Endothelial cell of umbilical vein (primary cell): ENCODE measurements at regions not wholly inside any gene's neighbourhood (a gene's known extent, or its start where the extent isn't known, plus 50 kb on each side); places are given as distances from the start of the nearest gene placed in this dataset.

ENCODE experiments used
- BruUV-seq: library from RNA; stranded (reverse); fragments of 400-500 nt; replicated peaks from 2 replicates; lab custom pipeline; 2021; lab: Mats Ljungman, UMichigan
- CTCF ChIA-PET: fragments of 300-600, 350-600 bp; sonication (Branson Sonifier 250); formaldehyde crosslinking; loops from one replicate; lab custom pipeline; 2021; ENCODE audit warnings: antibody characterized with exemption, inconsistent platforms; lab: Charles Lee
- POLR2A ChIA-PET: fragments of 300-600, 350-600 bp; sonication (Branson Sonifier 250); formaldehyde crosslinking; loops from one replicate; lab custom pipeline; 2021; ENCODE audit warnings: antibody characterized with exemption, inconsistent platforms; lab: Charles Lee
- DNase-seq: peaks from one replicate; pipeline ENCODE4 v3.0.0-alpha.2; 2011; ENCODE audit warnings: low read depth, low spot score
- FAIRE-seq: peaks from 2 replicates; lab custom pipeline; 2011; peaks lifted over from hg19 to GRCh38; lab: Jason Lieb, UNC
- H2AFZ ChIP-seq: 2 replicates; pipeline ENCODE4 v1.6.0; 2012; ENCODE audit warnings: low read depth, low read length, control low read depth, inconsistent platforms
- H3K27ac ChIP-seq: 2 replicates; pipeline ENCODE4 v1.5.1; 2011; ENCODE audit warnings: low read depth, mild to moderate bottlenecking, control low read depth, low read length, moderate library complexity; ENCODE audit not compliant: insufficient read depth
- H3K27me3 ChIP-seq, 2 experiments: 2 replicates each; pipeline versions ENCODE4 v1.6.0 to v1.6.1; 2011; ENCODE audit warnings: low read length in 2 of 2, mixed read lengths in 1 of 2; ENCODE audit not compliant: control insufficient read depth in 2 of 2, insufficient read depth in 2 of 2
- H3K36me3 ChIP-seq, 2 experiments: 2 replicates in 1 of 2; 3 replicates in 1 of 2; pipeline ENCODE4 v1.5.1; 2011; ENCODE audit warnings: low read length in 2 of 2, mild to moderate bottlenecking in 1 of 2, moderate library complexity in 1 of 2; ENCODE audit not compliant: control insufficient read depth in 2 of 2, insufficient read depth in 2 of 2; ENCODE audit errors: extremely low read depth in 1 of 2
- H3K4me1 ChIP-seq: 3 replicates; pipeline ENCODE4 v1.5.1; 2011; ENCODE audit warnings: mild to moderate bottlenecking, low read length; ENCODE audit not compliant: control insufficient read depth, insufficient read depth; ENCODE audit errors: extremely low read depth
- H3K4me2 ChIP-seq: 2 replicates; pipeline ENCODE4 v1.6.1; 2011; ENCODE audit warnings: low read length, control low read depth, mixed read lengths; ENCODE audit not compliant: insufficient read depth
- H3K4me3 ChIP-seq, 3 experiments: fragments of 200-600 bp in 1 of 3; sonication (generic), shearing (Covaris generic) in 1 of 3; replicated peaks in 1 of 3; 2 replicates each; pipeline ENCODE4 v1.5.1; 2011 to 2016; ENCODE audit warnings: control low read depth in 3 of 3, low read length in 3 of 3, mild to moderate bottlenecking in 2 of 3, inconsistent platforms in 1 of 3, low read depth in 1 of 3, moderate library complexity in 1 of 3; ENCODE audit not compliant: insufficient read depth in 1 of 3
- H3K79me2 ChIP-seq: 2 replicates; pipeline ENCODE4 v1.6.0; 2012; ENCODE audit warnings: low read length, inconsistent platforms; ENCODE audit not compliant: control insufficient read depth, insufficient read depth
- H3K9ac ChIP-seq: replicated peaks from 2 replicates; pipeline ENCODE3; 2011; ENCODE audit warnings: low read length, control low read depth; ENCODE audit not compliant: insufficient read depth; ENCODE audit errors: extremely low read depth
- H3K9me1 ChIP-seq: replicated peaks from 3 replicates; pipeline ENCODE4 v1.6.0; 2011; ENCODE audit warnings: mild to moderate bottlenecking, low read length; ENCODE audit not compliant: control insufficient read depth, insufficient read depth; ENCODE audit errors: extremely low read depth
- H3K9me3 ChIP-seq: replicated peaks from 2 replicates; pipeline ENCODE4 v1.5.1; 2012; ENCODE audit warnings: low read length, inconsistent platforms; ENCODE audit not compliant: control insufficient read depth, insufficient read depth
- H4K20me1 ChIP-seq: replicated peaks from 2 replicates; pipeline ENCODE3; 2011; ENCODE audit warnings: mild to moderate bottlenecking, low read length; ENCODE audit not compliant: control insufficient read depth, insufficient read depth; ENCODE audit errors: extremely low read depth
- CTCF ChIP-seq, 2 donors: IDR thresholded peaks; 1 replicate in 1 of 2; 2 replicates in 1 of 2; pipeline ENCODE4 v1.5.1; 2011; ENCODE audit warnings: low read length in 2 of 2, mild to moderate bottlenecking in 2 of 2, moderate library complexity in 2 of 2, control low read depth in 1 of 2, inconsistent platforms in 1 of 2, low read depth in 1 of 2; ENCODE audit not compliant: insufficient read depth in 1 of 2; ENCODE audit errors: extremely low read depth in 1 of 2
- EZH2 ChIP-seq: IDR thresholded peaks from 2 replicates; pipeline ENCODE4 v1.6.1; 2012; ENCODE audit warnings: borderline replicate concordance, low read depth, mild to moderate bottlenecking, moderate library complexity, low read length, inconsistent platforms; ENCODE audit not compliant: severe bottlenecking
- FOS ChIP-seq: IDR thresholded peaks from 2 replicates; pipeline ENCODE4 v1.6.1; 2011; ENCODE audit warnings: mild to moderate bottlenecking, low read length, moderate library complexity, borderline replicate concordance; ENCODE audit not compliant: insufficient read depth
- GATA2 ChIP-seq: IDR thresholded peaks from 2 replicates; pipeline ENCODE4 v1.7.0; 2011; ENCODE audit warnings: low read depth, mild to moderate bottlenecking, moderate library complexity, mixed read lengths, low read length; ENCODE audit not compliant: insufficient read length, insufficient read depth
- JUN ChIP-seq: IDR thresholded peaks from 2 replicates; pipeline ENCODE4 v1.6.1; 2011; ENCODE audit warnings: borderline replicate concordance, low read depth; ENCODE audit not compliant: insufficient read length, insufficient read depth
- MYC ChIP-seq: IDR thresholded peaks from one replicate; pipeline ENCODE4 v1.6.1; 2011; ENCODE audit warnings: mild to moderate bottlenecking, low read depth, low read length
- POLR2A ChIP-seq: IDR thresholded peaks from 2 replicates; pipeline ENCODE4 v1.6.1; 2012; ENCODE audit warnings: low read depth, mild to moderate bottlenecking, control low read depth, low read length
- POLR2AphosphoS5 ChIP-seq: IDR thresholded peaks from 2 replicates; pipeline ENCODE4 v1.6.1; 2012; ENCODE audit warnings: low read depth, mild to moderate bottlenecking, control low read depth, low read length, moderate library complexity; ENCODE audit not compliant: insufficient read depth
- dilution Hi-C: fragments of 300-500 bp; cut with MboI; formaldehyde crosslinking; loops from one replicate; pipeline ENCODE4 v1.15.0; 2019; ENCODE audit warnings: low sequenced_read_pairs; ENCODE audit not compliant: extremely low pct_ligation_motif_present
- intact Hi-C: fragments of 100-400 bp; cut with micrococcal nuclease; formaldehyde crosslinking; loops from one replicate; pipeline ENCODE4 v1.10.0; 2022
- TF ChIP-seq, protein P1 (sequence below): IDR thresholded peaks from 2 replicates; pipeline ENCODE4 v1.6.1; 2011; ENCODE audit not compliant: insufficient read depth, insufficient read length

- Histone ChIP-seq H3K27me3 (no peaks in the 10 kb centered on the region), H3K9me3 (peaks cover 2% of the 10 kb centered on the region), H3K9me1 (no peaks in the 10 kb centered on the region), H4K20me1 (no peaks in the 10 kb centered on the region), H3K36me3 (no peaks in the 10 kb centered on the region), H3K27ac (no peak overlapping the region), H3K4me1 (no peaks in the 10 kb centered on the region), H3K9ac (no peak overlapping the region), H3K4me3 (no peak overlapping the region), H3K4me2 (no peak overlapping the region), H2AFZ (no peak overlapping the region), H3K79me2 (no peaks in the 10 kb centered on the region)
- dilution Hi-C loops (no loop called here), intact Hi-C loops (no loop called here)
- CTCF ChIA-PET: no interaction called here
- no peak for DNase-seq
- TF ChIP-seq, protein P1, sequence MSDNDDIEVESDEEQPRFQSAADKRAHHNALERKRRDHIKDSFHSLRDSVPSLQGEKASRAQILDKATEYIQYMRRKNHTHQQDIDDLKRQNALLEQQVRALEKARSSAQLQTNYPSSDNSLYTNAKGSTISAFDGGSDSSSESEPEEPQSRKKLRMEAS: no peak
- no peak for TF ChIP-seq MYC
- TF ChIP-seq POLR2A: no peak
- no peak for TF ChIP-seq GATA2
- no peak for TF ChIP-seq FOS
- no peak for TF ChIP-seq JUN
- no peak for TF ChIP-seq CTCF (IDR thresholded peaks at IDR 0.05; ENCODE audit: extremely low read depth in 1 of 2, insufficient read depth in 1 of 2, low read depth in 1 of 2, low read length in 2 of 2)
- no peak for TF ChIP-seq POLR2AphosphoS5
- TF ChIP-seq EZH2: no peak
- POLR2A ChIA-PET: no interaction called here
- no peak for FAIRE-seq
- BruUV-seq: no TSS peak
Observed at GRCh38 chr18:73254564-73254963, 386.8 kb upstream of the NETO1 start.
